ENCODE measurements at regions not wholly inside any gene's neighbourhood (a gene's known extent, or its start where the extent isn't known, plus 50 kb on each side); places are given as distances from the start of the nearest gene placed in this dataset.
"Not testable (repeated sequence)": the region's sequence is repeated elsewhere in the genome, so short reads cannot be mapped to it uniquely, and the experiment has no call there.

DNA sequence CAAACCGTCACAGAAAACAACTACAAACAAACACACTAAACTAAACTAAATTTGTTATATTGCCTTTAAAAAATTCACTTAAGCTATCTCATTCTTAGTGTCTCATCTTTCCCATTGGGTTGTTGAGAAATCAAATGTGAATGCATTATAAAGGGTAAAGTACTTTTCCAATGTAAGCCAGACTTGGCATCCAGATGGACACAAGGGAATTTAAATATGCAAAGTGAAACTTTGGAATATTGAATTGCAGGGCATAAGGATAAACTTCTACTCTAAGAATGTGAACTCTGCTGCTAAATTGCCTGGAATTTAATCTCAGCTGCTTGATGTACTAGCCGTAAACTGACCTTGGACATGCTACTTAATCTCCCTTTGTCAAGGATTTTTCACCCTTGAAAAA lies 1554.6 kb downstream of the CDH8 start:
- DNase-seq = no peak

DNA sequence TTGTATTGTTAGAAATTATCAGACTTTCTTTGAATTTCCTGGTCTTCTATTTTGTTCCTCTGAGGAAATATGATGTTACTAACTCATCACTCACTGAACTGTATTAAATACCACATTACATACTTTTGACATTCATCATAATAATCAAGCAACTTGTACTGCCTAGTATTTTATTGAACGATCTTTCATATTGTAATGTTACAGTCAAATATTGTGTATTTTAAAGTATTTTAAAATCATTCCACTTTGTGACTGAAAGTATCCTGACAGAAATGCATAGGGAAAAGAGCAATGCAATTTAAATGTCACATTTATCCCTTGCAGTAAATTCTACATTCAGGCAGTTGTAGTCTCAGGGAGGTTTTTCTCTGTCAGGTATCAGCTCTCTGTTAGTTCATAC lies 1557.4 kb downstream of the CDH8 start:
- no peak for DNase-seq

DNA sequence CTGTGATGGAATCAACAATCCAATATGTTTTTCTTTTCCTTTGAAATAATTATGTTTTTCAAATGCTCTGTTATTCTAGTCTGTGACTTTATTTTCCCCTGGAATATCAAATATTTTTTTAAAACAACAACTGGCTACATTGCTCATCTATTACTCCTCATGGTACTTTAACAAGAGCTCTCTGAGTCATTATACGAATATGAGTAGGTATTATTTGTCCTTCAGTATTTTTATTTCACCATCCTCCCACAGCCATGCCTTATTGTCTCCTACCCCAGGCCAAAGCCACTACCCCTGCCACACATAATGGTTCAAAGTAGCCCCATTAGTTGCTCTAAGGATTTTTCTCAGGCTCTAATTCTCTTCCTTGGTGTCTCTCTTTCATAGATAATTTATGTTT lies 1572.3 kb downstream of the CDH8 start:
- DNase-seq = no peak

DNA sequence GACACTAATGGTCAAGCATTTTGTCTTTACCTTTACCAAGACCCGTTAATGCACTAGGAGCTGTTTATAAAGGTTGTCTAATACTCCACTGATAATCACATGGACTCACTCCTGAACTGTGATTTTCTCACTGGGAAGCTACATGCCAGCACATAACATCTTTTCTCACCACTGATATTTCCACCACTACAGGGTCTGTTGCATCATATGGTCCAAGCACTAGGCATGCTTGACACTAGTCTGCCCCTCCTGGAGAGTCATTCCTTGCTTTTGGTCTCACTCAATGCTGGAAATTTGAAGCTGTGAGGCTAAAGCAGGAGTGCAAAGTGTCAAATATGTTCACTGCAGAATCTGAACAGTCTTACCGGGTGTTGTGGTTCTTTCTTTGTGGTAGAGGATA lies 1576.8 kb downstream of the CDH8 start:
- no peak for DNase-seq

DNA sequence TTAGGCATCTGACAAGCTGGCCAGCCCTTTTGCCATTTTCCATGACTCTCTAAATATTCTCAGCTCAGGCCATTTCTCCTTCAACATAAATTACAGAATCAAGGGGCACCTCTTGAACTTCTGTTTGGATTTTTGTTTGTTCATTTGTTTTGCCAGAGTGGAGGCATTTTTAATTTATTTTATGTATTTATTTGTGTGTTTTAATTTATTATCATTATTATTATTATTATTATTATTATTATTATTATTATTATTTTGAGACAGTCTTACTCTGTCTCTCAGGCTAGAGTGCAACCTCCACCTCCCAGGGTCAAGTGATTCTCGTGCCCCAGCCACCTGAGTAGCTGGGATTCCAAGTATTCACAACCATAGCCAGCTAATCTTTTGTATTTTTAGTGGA lies 1578.0 kb downstream of the CDH8 start:
- DNase-seq = no peak

DNA sequence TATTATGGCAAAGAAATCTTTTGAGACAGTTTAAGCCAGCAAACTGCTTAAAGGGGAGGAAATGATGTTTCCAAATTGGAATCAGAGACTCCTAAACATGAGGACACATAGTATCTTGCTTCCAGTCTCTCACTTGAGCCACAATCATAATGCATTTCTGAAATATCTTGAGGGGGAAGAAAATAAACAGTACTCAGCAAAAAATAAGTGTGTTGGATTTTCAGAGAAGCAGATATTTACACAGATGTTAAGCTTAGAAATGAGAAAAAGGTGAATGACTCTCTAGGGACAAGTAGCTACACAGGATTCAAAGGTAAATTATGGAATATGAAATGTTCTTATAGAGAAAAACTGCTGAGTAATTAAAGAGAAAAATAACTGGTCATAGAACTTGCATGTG lies 1583.6 kb downstream of the CDH8 start:
- no peak for DNase-seq

DNA sequence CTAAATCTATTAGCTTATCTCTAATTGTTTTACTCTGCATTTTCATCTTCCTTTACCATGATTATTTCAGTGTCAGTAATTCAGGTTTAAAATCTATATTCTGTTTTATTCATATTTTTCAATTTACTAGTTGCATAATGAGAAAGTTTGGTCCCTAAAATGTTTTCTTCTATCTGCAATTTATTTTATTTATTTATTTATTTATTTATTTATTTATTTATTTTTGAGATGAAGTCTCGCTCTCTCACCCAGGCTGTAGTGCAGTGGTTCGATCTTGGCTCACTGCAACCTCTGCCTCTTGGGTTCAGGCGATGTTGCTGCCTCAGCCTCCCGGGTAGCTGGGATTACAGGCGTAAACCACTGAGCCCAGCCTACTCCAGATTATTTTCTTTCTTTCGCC lies 1597.3 kb downstream of the CDH8 start:
- no peak for DNase-seq

DNA sequence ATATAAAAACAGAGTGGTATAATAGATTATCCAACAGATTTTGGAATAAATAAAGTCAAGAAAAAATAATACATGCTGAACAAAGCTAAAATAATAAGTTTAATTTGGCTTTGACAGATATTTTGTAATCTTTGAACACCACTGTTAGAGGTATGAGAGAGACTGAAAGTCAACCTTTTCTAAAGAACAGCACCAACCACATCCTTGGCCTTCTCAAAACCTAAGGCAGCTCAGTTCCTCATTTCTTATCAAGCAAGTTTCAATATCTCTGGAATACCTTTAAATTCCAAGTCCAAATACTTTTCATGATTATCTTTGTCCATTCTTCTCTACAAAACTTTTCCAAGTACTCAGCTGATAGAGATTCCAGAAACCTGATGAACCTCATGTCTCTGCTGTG lies 1603.8 kb downstream of the CDH8 start:
- DNase-seq = no peak

DNA sequence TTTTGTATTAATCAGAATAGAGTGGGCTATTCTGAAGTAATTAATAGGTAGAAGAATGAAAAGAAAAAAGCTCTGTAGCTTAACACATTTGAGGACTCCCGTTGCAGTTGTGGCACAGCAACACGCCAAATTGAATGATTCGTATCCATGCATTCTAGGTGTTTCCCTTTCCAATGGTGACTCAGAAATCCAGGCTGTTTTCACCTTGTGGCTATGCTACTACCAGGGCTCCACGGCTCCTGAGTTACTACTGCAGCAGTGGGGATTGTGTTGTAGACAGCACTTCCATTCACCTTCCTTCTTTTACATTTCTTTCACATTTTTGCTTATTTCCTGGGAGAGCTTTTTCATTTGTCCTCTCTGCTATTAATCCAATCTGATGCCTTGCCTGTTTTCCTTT lies 1616.4 kb downstream of the CDH8 start:
- no peak for DNase-seq

DNA sequence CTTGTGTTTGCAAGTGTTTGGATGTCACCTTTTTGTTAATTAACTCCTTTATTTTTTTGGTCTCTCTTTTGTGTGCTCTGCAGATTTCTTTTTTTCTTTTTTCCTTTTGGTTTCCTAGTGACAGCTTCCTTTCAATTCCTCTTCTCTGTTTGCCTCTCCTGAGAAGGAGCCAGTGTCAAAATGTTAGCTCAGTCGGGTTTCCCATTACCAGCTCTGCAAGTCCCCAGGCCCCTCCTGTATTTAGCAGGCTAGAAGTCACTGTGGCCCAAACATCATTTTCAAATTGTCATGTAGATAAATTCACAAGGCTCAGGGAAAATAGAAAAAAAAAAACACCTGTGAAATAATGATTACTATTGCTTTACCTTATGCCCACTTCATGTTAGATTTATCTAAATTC lies 1621.6 kb downstream of the CDH8 start:
- DNase-seq = no peak

DNA sequence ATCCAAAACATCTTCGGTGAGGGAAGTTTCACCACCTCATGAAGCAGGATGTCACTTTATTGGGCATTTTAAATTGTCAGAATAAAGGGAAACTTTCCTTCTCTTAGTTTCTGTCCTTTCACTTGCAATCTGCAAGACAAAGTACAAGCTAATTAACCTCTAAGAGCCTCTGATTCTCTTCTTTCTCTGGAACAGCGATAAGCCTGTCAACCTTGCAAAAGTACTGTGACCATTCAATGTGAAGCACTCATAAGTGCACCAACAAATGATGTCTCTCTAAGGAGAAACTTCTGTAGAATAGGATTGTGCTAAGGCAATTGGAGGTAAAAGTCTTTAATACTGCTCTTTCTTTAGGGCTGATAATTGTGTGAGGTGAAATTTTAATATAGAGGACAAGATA lies 1622.3 kb downstream of the CDH8 start:
- DNase-seq = no peak

DNA sequence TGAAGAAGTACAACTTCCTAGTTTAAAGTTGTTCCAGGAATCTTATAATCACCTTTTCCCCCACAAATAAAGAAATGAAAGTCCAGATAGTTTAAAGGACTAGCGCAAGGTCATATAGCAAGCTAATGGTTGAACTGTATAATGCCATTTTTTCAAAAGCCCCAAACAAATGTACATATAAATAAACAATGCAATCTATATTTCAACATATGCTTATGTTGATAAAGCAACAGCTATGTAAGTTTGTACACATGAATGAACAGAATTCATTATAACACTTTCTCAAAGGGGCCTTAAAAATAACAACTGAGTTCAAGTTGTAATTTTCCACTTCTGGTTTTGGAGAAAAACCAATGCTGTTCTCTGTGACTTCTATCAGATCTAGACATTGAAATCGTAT lies 1628.6 kb downstream of the CDH8 start:
- no peak for DNase-seq

DNA sequence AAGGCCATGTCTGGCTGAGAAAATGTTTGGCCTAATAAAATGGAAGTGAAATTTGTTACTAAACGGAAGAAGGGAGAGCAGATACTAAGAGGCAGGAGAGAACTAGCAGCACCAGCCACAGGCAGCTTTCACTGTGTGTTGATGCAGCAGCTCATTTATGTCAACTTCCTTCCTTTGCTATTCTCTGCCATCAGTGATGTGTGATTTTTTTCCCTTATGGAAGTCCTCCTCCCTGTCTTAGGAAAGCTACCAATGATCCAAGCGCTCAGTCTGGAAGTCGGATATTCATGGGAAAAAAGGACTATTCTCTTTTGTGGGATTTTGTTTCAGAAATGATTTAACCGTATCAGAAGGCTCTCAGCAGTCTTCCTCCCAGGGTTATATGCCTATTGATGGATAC lies 1629.2 kb downstream of the CDH8 start:
- DNase-seq = no peak

DNA sequence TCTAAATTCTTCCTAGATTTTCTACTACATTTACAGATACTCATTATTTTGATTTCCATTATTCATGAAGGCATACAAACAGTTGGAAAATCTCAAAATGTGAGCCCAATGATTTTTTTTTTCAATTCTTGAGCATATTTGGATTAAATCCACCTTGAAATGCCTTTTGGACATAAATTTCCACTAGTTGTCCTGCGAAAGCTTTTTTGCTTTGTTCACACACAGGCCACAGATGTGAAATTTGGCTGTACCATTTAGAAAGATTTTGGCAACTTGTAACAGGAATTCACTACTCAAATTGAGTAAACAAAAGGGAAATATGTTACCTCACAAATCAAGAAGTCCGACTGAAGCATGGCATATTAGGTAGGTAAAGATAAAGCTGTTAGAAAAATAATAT lies 1631.0 kb downstream of the CDH8 start:
- no peak for DNase-seq

DNA sequence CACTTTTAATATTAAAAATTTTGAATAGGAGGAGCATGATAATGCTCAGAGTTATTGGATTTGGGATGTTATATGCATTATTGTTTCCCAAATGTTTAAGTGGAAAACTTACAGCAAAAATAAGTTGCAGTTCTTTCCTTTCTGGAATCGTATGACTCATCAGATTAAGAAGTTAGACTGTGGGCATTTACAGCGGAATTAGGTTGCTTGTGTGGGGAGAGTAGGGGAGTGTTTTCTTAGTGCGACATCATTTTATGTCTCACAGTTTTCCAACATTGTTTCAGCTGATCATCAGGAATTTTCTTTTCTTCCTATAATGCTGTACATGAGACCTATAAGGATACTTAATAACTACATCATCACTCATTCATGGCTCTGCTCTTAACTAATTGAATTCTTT lies 1631.8 kb downstream of the CDH8 start:
- no peak for DNase-seq

DNA sequence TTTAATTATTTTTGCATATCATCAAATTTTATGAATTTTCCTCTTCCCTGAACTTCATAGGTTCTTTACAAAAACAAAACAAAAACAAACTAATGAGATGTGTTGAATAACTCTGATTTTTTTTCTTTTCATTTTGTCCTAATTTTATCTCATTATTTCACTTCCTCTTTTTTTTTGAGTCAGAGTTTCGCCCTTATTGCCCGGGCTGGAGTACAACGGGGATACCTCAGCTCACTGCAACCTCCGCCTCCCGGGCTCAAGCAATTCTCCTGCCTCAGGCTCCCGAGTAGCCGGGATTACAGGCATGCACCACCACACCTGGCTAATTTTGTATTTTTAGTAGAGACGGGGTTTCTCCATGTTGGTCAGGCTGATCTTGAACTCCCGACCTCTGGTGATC lies 1633.3 kb downstream of the CDH8 start:
- DNase-seq = not testable (repeated sequence)

DNA sequence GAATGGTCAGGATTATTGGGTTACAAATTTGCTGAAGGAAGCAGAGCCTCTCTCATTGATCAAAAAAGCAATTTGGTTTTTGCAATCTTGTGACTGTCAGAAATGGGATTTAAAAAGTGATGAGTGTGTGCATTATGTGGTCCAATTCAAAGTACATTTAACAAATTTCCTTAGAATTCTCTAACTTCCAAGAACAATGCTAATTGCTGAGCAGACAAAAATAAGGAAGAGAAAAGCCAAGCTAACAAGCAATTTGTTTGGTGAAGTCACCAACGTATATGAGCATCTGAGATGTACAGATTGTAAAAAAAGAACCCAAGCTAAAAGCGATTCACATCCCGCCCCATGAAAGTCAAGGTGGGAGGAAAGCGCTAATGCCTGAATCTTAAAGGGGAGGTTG lies 1643.9 kb downstream of the CDH8 start:
- DNase-seq = no peak

DNA sequence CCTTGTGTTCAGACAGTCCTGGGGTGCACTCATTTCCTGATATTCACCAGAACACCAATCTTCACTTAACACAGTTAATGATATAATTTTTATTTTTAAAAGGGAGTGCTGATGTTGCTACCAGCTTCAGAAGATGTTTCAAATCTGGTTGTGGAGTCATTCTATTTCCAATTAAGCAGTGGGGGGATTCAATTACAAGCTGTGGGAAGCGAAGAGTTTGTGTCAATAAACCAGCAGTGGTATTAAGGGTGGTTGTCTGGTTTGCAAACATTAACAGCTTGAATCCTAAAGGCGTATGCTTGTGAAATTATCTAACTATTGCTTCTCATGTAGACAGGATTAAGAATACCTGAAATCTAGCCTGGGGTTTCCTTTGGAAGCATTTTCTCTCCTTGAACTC lies 1637.5 kb upstream of the GOT2 start:
- no peak for DNase-seq

DNA sequence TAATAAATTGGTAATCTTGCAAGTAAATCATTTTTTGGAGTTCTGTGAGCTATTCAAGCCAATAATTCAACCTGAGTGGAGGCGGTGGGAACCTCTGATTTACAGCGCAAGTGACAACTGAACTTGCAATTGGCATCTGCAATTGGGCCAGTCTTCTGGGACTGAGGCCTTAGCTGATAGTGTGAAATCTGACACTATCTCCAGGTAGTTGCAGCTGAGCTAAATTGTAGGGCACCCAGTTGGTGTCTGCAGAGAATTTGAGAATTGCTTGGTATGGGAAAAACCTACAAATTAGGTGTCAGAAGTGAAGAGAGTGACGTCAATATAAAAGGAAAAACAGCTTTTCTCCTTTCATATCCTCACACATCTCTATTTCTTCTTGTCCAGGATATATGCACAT lies 1633.6 kb upstream of the GOT2 start:
- DNase-seq = no peak

DNA sequence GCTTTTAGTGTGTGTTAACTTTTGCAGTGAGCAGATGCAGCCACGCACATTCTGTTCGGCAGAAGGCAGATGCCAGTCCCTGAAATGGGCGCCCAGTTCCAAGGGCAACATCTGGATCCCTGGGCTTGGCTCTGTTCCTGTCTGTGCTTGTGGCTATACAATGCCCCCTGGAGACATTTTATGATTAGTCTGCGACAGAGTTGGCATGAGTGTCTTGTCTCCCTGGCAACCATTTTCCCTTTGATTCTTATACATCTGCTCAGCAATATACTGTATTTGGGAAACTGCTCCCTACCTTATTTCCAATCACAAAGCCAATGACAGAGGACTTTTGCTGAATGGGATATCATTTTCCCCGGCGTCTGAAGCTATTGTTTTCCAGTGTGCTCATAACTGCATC lies 1629.5 kb upstream of the GOT2 start:
- DNase-seq = no peak

DNA sequence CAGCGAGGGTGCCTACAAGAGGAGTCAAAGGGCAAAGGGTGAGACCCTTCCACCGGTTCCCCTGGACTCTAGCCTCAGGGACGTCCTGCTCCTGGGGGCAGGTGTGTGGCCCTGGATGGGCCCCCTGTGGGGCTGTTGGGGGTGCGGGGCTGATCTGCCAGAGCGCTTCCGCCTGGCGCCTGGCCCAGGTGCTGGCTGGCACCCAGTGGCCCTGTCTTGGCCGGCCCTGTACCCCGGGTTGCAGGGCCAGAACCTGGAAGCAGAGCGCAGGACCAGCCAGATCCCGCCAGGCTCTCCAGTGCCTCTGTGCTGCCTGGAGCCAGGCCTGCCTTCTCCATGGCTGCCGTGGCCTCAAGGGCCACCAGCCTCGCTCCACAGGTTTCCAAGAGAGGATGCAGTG lies 1625.8 kb upstream of the GOT2 start:
- DNase-seq = not testable (repeated sequence)

DNA sequence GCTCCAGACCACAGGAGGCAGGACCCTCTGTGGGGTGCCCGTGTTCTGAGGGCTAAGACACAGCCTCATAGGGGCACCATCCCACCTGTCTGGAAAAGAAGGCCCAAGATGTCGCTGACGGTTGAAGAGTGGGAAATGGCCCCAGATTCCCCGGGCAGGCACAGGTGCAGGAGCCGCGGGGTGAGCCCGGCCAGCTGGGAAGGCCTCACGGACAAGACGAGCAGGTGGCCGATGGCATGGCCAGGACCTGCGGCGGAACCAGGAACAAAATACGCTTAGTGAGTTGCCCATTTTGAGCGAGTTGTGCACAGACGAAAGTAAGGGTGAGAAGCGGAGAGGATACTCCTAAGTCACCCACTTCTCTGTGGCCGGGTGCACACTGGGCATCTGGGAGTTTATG lies 1625.3 kb upstream of the GOT2 start:
- DNase-seq = not testable (repeated sequence)

DNA sequence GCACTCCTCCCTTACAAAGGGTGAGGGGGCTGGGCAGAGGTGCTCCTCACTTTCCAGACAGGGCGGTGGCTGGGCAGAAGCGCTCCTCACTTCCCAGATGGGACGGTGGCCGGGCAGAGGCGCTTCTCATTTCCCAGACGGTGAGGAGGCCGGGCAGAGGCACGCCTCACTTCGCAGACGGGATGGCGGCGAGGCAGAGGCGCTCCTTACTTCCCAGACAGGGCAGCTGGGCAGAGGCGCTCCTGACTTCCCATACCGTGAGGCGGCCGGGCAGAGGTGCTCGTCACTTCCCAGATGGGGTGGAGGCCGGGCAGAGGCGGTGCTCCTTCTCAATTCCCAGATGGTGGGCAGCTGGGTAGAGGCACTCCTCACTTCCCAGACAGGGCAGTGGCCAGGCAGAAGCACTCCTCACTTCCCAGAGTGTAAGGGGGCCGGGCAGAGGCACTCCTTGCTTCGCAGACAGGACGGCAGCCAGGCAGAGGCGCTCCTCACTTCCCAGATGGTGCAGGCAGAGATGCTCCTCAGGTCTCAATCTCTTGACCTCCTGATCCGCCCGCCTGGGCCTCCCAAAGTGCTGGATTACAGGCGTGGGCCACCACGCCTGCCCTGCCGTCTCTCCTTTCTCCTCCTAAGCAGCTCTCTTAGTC lies 1623.9 kb upstream of the GOT2 start:
- not testable (repeated sequence) for DNase-seq

DNA sequence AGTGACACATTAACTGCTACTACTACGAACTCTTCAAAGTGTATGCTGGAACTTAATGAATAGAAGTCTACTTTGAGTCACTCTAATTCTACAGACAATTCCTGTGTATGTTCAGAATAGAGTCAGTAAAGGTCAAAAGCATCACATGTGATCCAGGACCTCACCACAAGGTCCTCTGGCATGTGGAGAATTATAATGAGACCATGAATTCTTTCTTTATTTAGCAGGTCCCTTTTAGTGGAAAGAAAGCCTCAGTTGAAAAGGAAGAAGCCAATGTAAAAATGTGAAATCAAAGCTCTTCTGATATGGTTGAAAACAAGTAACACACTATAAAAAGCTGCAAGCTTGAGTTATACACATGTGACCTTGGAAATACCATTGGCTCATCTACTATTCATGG lies 1612.1 kb upstream of the GOT2 start:
- no peak for DNase-seq

DNA sequence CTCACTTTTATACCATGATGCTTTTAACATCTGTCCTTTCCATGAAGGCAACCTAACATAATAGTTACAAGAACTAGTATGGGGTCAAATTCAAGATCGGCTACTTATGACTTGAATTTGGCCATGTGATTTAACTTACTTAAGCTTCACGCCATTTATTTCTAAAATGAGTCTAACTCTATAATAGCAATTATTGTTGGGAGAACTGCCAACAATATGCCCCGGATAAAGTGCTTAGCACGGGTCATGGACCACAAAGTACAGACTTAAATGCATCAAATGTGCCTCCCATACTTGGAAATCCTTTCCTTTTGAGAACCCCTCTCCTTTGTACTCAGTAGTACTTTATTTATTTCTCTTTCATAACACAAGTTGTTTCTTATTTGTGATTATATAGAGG lies 1603.6 kb upstream of the GOT2 start:
- no peak for DNase-seq

DNA sequence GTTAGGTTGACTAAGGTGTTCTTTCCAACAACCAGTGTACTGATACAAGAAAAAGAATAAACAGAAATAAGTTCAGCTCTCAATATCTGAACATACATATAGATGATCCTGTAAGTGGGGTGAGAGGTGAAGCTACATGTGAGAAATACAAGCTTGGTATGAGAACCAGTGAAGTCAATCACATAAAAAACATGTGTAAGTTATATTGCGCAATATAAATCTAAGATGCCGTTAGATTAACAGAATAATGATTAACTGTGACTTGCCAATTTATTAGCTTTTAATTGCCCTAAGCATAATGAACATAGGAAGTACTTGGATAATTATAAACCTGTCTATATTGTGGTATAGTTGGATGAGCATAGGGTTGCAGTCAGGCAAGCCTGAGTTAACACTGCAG lies 1597.1 kb upstream of the GOT2 start:
- DNase-seq = no peak

All from NCI-H446 treated with DMSO at 0.1 percent for 48 hours (cell line).